ENCODE measurements at regions not wholly inside any gene's neighbourhood (a gene's known extent, or its start where the extent isn't known, plus 50 kb on each side); places are given as distances from the start of the nearest gene placed in this dataset.

- no TSS peak for BruUV-seq (replicated peaks)
- POLR2A ChIA-PET, result interaction anchor here (0.6 to 1.0 kb wide), 3 partner anchors 11 to 610 kb away, joined by 3 to 4 read pairs (median 4); no protein-coding TSS in a partner anchor
- H3K79me2 ChIP-seq (ENCODE audit: control insufficient read depth, insufficient read depth, low read length), result no peaks in the 10 kb centered on the region
- H3K27ac ChIP-seq (ENCODE audit: control insufficient read depth, insufficient read depth), result no peak overlapping the region
- no peaks in the 10 kb centered on the region for H3K36me3 ChIP-seq (ENCODE audit: control insufficient read depth in 2 of 2, insufficient read depth in 2 of 2, low read length in 1 of 2)
- 97% methylated on average over 9 of the region's 9 CpGs for WGBS (ENCODE audit: insufficient coverage, insufficient replicate concordance, low lambda C conversion rate, missing lambda C conversion rate)
- H3K4me3 ChIP-seq, result no peak overlapping the region
- no peaks in the 10 kb centered on the region for H3K27me3 ChIP-seq (replicated peaks in 1 of 2; ENCODE audit: control insufficient read depth in 2 of 2, insufficient read depth in 2 of 2, low read length in 1 of 2)
- H3K9ac ChIP-seq (ENCODE audit: control insufficient read depth, insufficient read depth, low read length), result no peak overlapping the region
- no peak overlapping the region for H2AFZ ChIP-seq (ENCODE audit: control insufficient read depth, low read depth, low read length)
- no peak for FAIRE-seq
- CTCF ChIA-PET, result interaction anchor here (1.2 kb wide), 1 partner anchor 9 kb away, joined by 4 read pairs; no protein-coding TSS in a partner anchor
- peaks cover 17% of the 10 kb centered on the region for H3K4me1 ChIP-seq (ENCODE audit: control insufficient read depth, insufficient read depth, low read length)
- SMC1A ChIA-PET (ENCODE audit: uncharacterized antibody, unreplicated experiment), result interaction anchor here (0.9 to 2.1 kb wide), 3 partner anchors 9 to 350 kb away, joined by 3 to 6 read pairs (median 4); no protein-coding TSS in a partner anchor
- in situ Hi-C loops (cut with MboI), result no loop called here
- intact Hi-C loops (cut with micrococcal nuclease; ENCODE audit: unreplicated experiment), result no loop called here
- DNase-seq (ENCODE audit: low read depth, low spot score), result no peak
- no peak overlapping the region for H3K4me2 ChIP-seq (ENCODE audit: control insufficient read depth, insufficient read depth)
- H4K20me1 ChIP-seq (ENCODE audit: control insufficient read depth, insufficient read depth), result no peaks in the 10 kb centered on the region
- RAD21 ChIA-PET (ENCODE audit: unreplicated experiment), result no interaction called here
- no peak for ATAC-seq
- H3K9me3 ChIP-seq (replicated peaks; ENCODE audit: control insufficient read depth, insufficient read depth, low read length), result no peaks in the 10 kb centered on the region; the same call in 2 of the 3 replicates
- no peak for TF ChIP-seq GABPA (IDR thresholded peaks at IDR 0.05; ENCODE audit: low read depth)
- TF ChIP-seq ZBTB40 (IDR thresholded peaks at IDR 0.05; ENCODE audit: borderline replicate concordance), result no peak
- no peak for TF ChIP-seq POLR2A (IDR thresholded peaks at IDR 0.05; ENCODE audit: low read depth, low read length)
- TF ChIP-seq ATF3 (IDR thresholded peaks at IDR 0.05; ENCODE audit: borderline replicate concordance, extremely low read depth, low read depth, low read length), result no peak
- TF ChIP-seq YY1 (IDR thresholded peaks at IDR 0.05; ENCODE audit: low read depth, low read length), result no peak
- TF ChIP-seq SUPT20H (IDR thresholded peaks at IDR 0.05; ENCODE audit: borderline replicate concordance, control insufficient read depth, low read depth, low read length), result no peak
- no peak for TF ChIP-seq SREBF2 (IDR thresholded peaks at IDR 0.05; ENCODE audit: low read length)
- no peak for TF ChIP-seq ZBED1 (IDR thresholded peaks at IDR 0.05; ENCODE audit: borderline replicate concordance)
- no peak for TF ChIP-seq ATF2 (IDR thresholded peaks at IDR 0.05; ENCODE audit: low read length)
- TF ChIP-seq MYC (IDR thresholded peaks at IDR 0.05; ENCODE audit: insufficient read depth, insufficient read length, insufficient replicate concordance, low read length, severe bottlenecking), result no peak
- TF ChIP-seq ZNF592 (IDR thresholded peaks at IDR 0.05), result no peak
- no peak for TF ChIP-seq NFIC (IDR thresholded peaks at IDR 0.05; ENCODE audit: low read depth, low read length)
- TF ChIP-seq SMAD1 (IDR thresholded peaks at IDR 0.05; ENCODE audit: low read depth, partially characterized antibody), result no peak
- no peak for TF ChIP-seq SUZ12 (IDR thresholded peaks at IDR 0.05; ENCODE audit: unreplicated experiment)
Observed at GRCh38 chr12:11967376-11968047, 103.2 kb upstream of the BCL2L14 start.

Data from GM12878 (cell line).